Cardiac muscle cell (in vitro differentiated cells and primary cell): ENCODE measurements at regions not wholly inside any gene's neighbourhood (a gene's known extent, or its start where the extent isn't known, plus 50 kb on each side); places are given as distances from the start of the nearest gene placed in this dataset.
"Not testable (repeated sequence)": the region's sequence is repeated elsewhere in the genome, so short reads cannot be mapped to it uniquely, and the experiment has no call there.

Experiments used
- DNase-seq, 2 donors: peaks; one replicate each; pipeline versions ENCODE4 v3.0.0 to v3.0.0-alpha.2; 2010 to 2017; ENCODE audit warnings: low read depth in 1 of 2, low spot score in 1 of 2
- H3K27ac ChIP-seq: fragments of 200-600 bp; sonication (generic); 2 replicates; pipeline ENCODE4 v1.5.1; 2016
- H3K27me3 ChIP-seq: fragments of 200-600 bp; sonication (generic); 2 replicates; pipeline ENCODE4 v1.6.0; 2016; ENCODE audit warnings: control low read depth
- H3K36me3 ChIP-seq: fragments of 200-600 bp; sonication (generic); 2 replicates; pipeline ENCODE4 v1.5.1; 2016; ENCODE audit warnings: control low read depth
- H3K4me1 ChIP-seq: fragments of 200-600 bp; sonication (generic); 2 replicates; pipeline ENCODE4 v1.8.1; 2017; ENCODE audit warnings: low read depth, mild to moderate bottlenecking, mixed run types
- H3K4me3 ChIP-seq: fragments of 200-600 bp; sonication (generic); 2 replicates; pipeline ENCODE4 v1.5.1; 2016; ENCODE audit warnings: mild to moderate bottlenecking
- H3K9me3 ChIP-seq: fragments of 200-600 bp; sonication (generic); 2 replicates; pipeline ENCODE4 v1.5.1; 2017; ENCODE audit warnings: low read depth, mild to moderate bottlenecking, control low read depth
- TF ChIP-seq, protein P1 (sequence below): IDR thresholded peaks from 2 replicates; pipeline ENCODE4 v1.5.1; 2012; ENCODE audit warnings: low read depth, mild to moderate bottlenecking, low read length

DNA sequence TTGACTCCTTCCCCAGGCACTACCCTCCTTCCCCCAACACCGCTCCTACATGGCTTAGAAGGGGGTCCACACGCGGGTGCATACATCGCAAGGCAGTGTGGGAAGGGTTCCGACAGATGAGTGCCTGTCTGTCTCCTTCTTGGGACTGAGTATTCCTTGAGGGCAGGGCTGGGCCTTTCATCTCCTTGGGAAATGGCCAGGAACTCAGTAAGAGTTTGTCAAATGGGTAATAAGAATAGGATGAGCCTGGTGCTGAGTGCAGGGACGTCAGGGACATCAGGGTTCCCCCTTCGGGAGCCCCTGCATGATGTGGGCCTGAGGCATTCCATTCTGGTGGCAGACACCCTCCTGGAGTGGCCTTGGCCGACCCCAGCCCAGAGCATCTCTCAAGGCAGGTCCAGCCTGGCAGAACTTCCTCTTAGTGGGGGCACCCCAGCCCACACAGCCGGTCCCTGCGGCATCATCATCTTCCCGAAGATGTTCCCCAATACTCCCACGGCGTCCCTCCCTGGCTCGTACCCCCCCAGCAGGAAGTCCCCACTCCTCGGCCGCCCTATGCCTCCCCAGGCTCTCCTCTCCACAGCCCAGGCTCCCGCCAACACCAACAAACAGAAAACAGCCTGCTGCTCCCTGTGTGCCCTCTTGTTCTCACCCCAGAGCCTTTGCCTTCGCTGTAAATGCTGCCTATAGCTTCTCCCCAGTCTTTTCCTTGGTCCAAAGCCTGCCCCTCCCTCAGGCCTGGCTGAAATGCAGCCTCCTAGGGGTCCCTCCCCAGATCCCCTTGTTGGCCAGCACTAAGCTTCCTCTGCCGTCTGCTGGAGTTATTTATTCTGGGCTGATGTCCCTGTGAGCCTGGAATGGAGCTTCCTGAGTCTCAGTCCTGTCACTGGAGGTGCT is 67.5 kb upstream of the LCTL start:
- peak overlapping the region; percentile 96 for H3K27ac ChIP-seq
- peaks cover 54% of the 10 kb centered on the region for H3K4me1 ChIP-seq
- TF ChIP-seq, protein P1, sequence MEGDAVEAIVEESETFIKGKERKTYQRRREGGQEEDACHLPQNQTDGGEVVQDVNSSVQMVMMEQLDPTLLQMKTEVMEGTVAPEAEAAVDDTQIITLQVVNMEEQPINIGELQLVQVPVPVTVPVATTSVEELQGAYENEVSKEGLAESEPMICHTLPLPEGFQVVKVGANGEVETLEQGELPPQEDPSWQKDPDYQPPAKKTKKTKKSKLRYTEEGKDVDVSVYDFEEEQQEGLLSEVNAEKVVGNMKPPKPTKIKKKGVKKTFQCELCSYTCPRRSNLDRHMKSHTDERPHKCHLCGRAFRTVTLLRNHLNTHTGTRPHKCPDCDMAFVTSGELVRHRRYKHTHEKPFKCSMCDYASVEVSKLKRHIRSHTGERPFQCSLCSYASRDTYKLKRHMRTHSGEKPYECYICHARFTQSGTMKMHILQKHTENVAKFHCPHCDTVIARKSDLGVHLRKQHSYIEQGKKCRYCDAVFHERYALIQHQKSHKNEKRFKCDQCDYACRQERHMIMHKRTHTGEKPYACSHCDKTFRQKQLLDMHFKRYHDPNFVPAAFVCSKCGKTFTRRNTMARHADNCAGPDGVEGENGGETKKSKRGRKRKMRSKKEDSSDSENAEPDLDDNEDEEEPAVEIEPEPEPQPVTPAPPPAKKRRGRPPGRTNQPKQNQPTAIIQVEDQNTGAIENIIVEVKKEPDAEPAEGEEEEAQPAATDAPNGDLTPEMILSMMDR, result no peak
- no peaks in the 10 kb centered on the region for H3K27me3 ChIP-seq
- H3K9me3 ChIP-seq, result no peaks in the 10 kb centered on the region
- no peak for DNase-seq
- no peaks in the 10 kb centered on the region for H3K36me3 ChIP-seq
- no peak overlapping the region for H3K4me3 ChIP-seq

DNA sequence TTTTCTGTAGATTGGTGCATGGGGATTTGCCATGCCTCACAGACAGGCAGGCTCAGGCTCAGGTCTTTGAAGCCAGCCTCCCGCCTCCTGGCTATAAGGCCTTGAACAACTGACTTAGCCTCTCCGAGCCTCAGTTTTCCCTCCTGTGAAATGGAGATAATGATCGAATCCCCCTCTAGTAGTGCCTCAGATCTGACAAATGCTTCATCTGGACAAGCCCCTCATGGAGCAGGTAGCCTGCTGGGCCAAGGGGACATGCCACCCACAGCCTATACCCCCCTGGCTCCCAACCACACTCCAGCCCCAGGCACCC is 68.1 kb upstream of the LCTL start:
- TF ChIP-seq, protein P1, result no peak
- no peaks in the 10 kb centered on the region for H3K27me3 ChIP-seq
- H3K36me3 ChIP-seq, result no peaks in the 10 kb centered on the region
- H3K27ac ChIP-seq, result peak overlapping the region; percentile 96
- no peaks in the 10 kb centered on the region for H3K9me3 ChIP-seq
- H3K4me3 ChIP-seq, result no peak overlapping the region
- DNase-seq, result no peak
- H3K4me1 ChIP-seq, result peaks cover 48% of the 10 kb centered on the region

DNA sequence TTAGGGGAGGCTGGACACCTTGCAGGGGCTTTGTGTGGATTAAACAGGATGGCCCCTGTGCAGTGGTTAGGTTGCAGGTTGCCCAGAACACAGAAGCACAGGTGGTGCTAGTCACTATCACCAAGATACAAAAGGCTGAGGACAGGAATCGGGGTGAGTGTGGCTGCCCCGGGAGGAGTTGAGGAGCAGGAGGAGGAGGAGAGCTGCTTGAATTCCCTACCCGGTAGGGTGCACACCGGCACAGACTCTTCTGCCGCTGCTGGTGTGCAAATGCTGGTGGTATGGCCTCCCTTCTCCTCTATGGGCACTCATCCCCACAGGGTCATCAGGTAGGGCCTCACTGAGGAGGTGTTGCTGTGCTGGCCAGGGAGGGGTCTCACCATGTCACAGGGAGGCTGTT is 67.5 kb upstream of the SMAD6 start:
- no peak for DNase-seq

DNA sequence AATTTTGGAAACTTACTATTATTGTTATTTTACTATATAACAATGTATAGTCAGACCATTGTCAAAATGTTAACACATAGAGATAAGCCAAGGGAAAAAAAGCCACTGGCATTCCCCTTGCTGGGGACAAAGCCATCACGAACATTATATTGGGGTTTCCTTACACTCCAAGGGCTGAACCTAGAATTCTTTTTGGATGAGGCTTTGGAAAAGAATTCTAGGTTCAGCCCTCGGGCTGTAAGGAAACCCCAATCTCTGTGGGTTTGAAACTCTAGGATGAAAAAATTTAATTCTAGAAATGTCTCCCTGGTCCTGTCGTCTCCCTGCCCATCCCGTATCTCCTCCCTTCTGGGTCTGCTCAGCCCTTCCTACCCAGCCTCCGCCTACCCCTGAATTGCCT is 67.0 kb upstream of the SMAD6 start:
- Histone ChIP-seq H3K27me3 (no peaks in the 10 kb centered on the region), H3K4me1 (peaks cover 44% of the 10 kb centered on the region), H3K36me3 (no peaks in the 10 kb centered on the region), H3K27ac (no peak overlapping the region), H3K9me3 (no peaks in the 10 kb centered on the region), H3K4me3 (no peak overlapping the region)
- TF ChIP-seq, protein P1, result no peak
- no peak for DNase-seq

More for the DNA sequence above, 67.5 kb upstream of the SMAD6 start:
- peak overlapping the region; percentile 96 for H3K27ac ChIP-seq
- H3K9me3 ChIP-seq, result no peaks in the 10 kb centered on the region
- TF ChIP-seq, protein P1, result no peak
- H3K27me3 ChIP-seq, result no peaks in the 10 kb centered on the region
- peaks cover 44% of the 10 kb centered on the region for H3K4me1 ChIP-seq
- H3K4me3 ChIP-seq, result no peak overlapping the region
- no peaks in the 10 kb centered on the region for H3K36me3 ChIP-seq

DNA sequence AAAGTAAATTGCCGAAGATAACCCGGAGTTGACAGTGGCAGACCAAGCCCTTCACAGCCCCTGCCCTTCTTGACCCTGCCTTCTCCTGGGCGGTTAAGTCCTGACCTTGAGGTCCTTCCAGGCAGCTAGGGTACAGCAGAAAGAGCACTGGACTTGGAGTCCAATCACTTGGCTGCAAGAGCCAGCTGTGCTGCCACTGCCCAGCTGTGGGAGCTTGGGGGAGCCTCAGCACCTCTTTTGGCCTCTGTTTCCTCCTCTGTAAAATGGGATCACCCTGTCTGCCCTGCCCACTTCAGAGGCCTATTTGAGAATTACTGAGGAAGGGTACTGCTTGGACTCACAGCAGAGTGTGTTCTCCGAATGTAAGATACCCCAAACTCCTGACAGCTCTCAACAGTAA is 66.2 kb upstream of the SMAD6 start:
- H3K27ac ChIP-seq, result no peak overlapping the region
- H3K9me3 ChIP-seq, result no peaks in the 10 kb centered on the region
- H3K36me3 ChIP-seq, result no peaks in the 10 kb centered on the region
- DNase-seq, result no peak
- TF ChIP-seq, protein P1, result no peak
- H3K27me3 ChIP-seq, result no peaks in the 10 kb centered on the region
- no peak overlapping the region for H3K4me3 ChIP-seq
- peaks cover 37% of the 10 kb centered on the region for H3K4me1 ChIP-seq

DNA sequence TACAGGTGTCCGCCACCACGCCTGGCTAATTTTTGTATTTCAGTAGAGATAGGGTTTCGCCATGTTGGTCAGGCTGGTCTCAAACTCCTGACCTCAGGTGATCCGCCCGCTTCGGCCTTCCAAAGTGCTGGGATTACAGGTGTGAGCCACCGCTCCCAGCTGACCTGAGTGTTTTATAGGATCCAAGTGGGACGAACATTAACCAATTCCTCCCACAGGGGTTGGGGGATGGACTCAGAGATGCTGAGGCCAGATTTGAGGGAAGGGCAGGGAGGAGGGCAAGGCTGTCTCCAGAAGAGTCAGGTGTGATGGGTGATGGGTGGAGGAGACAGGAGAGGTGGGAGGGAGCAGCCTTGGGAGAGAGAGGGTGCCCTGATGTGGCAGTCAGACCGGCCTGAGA is 65.0 kb upstream of the SMAD6 start:
- H3K27ac ChIP-seq, H3K36me3 ChIP-seq, H3K4me3 ChIP-seq, H3K27me3 ChIP-seq, DNase-seq, H3K9me3 ChIP-seq: not testable (repeated sequence)
- H3K4me1 ChIP-seq, result peaks cover 30% of the 10 kb centered on the region
